ENCODE measurements at regions not wholly inside any gene's neighbourhood (a gene's known extent, or its start where the extent isn't known, plus 50 kb on each side); places are given as distances from the start of the nearest gene placed in this dataset.

GRCh38 chr14:51581017-51581881, 70.5 kb upstream of the FRMD6 start:
- Mint-ChIP-seq H3K27ac (ENCODE audit: unreplicated experiment) (no peak overlapping the region), H3K9me3 (ENCODE audit: unreplicated experiment) (no peaks in the 10 kb centered on the region), H3K27me3 (ENCODE audit: unreplicated experiment) (no peaks in the 10 kb centered on the region), H3K4me3 (ENCODE audit: unreplicated experiment) (no peak overlapping the region), H3K4me1 (ENCODE audit: unreplicated experiment) (peaks cover 14% of the 10 kb centered on the region), H3K36me3 (ENCODE audit: unreplicated experiment) (no peaks in the 10 kb centered on the region)
- no peak for DNase-seq (ENCODE audit: extremely low spot score, unreplicated experiment)
- TF ChIP-seq CTCF (IDR thresholded peaks at IDR 0.05): no peak

DNA sequence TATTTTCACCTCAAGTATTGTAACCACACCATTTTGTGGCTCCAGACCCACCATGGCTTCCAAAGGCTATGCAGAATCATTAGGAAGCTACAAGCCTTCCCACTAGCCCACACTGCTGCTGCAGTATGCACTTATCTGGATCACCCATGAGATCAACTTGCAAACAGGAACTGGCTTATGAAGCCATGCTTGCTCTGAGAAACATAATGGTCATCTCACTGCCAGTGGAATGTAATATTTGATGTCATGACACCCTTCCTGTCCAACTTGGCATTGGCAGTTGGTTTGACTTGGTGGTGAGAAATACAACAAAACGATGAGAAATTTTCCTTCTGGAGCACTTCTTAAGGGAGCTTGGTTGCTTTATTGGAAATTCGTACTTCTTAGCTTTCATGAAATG, 69.3 kb upstream of the FRMD6 start:
- no peak for DNase-seq (ENCODE audit: extremely low spot score, unreplicated experiment)
- H3K27me3 Mint-ChIP-seq (ENCODE audit: unreplicated experiment): no peaks in the 10 kb centered on the region
- no peak overlapping the region for H3K4me3 Mint-ChIP-seq (ENCODE audit: unreplicated experiment)
- no peaks in the 10 kb centered on the region for H3K36me3 Mint-ChIP-seq (ENCODE audit: unreplicated experiment)
- no peak for TF ChIP-seq CTCF (IDR thresholded peaks at IDR 0.05)
- H3K9me3 Mint-ChIP-seq (ENCODE audit: unreplicated experiment): no peaks in the 10 kb centered on the region
- H3K27ac Mint-ChIP-seq (ENCODE audit: unreplicated experiment): no peak overlapping the region
- H3K4me1 Mint-ChIP-seq (ENCODE audit: unreplicated experiment): peaks cover 5% of the 10 kb centered on the region

GRCh38 chr14:51585055-51585454, 66.7 kb upstream of the FRMD6 start:
- Mint-ChIP-seq H3K4me3 (ENCODE audit: unreplicated experiment) (no peak overlapping the region), H3K27ac (ENCODE audit: unreplicated experiment) (no peak overlapping the region), H3K27me3 (ENCODE audit: unreplicated experiment) (no peaks in the 10 kb centered on the region), H3K36me3 (ENCODE audit: unreplicated experiment) (no peaks in the 10 kb centered on the region), H3K9me3 (ENCODE audit: unreplicated experiment) (no peaks in the 10 kb centered on the region), H3K4me1 (ENCODE audit: unreplicated experiment) (peaks cover 5% of the 10 kb centered on the region)
- no peak for TF ChIP-seq CTCF (IDR thresholded peaks at IDR 0.05)
- no peak for DNase-seq (ENCODE audit: extremely low spot score, unreplicated experiment)

- Mint-ChIP-seq H3K4me3 (ENCODE audit: unreplicated experiment) (no peak overlapping the region), H3K27ac (ENCODE audit: unreplicated experiment) (no peak overlapping the region)
- TF ChIP-seq CTCF (IDR thresholded peaks at IDR 0.05): no peak
These were observed 58.9 kb upstream of the FRMD6 start for GRCh38 chr14:51592836-51593235.

GRCh38 chr14:51593397-51593796, 58.3 kb upstream of the FRMD6 start:
- Mint-ChIP-seq H3K4me3 (ENCODE audit: unreplicated experiment) (no peak overlapping the region), H3K27ac (ENCODE audit: unreplicated experiment) (no peak overlapping the region), H3K27me3 (ENCODE audit: unreplicated experiment) (no peaks in the 10 kb centered on the region), H3K36me3 (ENCODE audit: unreplicated experiment) (no peaks in the 10 kb centered on the region), H3K4me1 (ENCODE audit: unreplicated experiment) (peaks cover 34% of the 10 kb centered on the region), H3K9me3 (ENCODE audit: unreplicated experiment) (no peaks in the 10 kb centered on the region)
- no peak for DNase-seq (ENCODE audit: extremely low spot score, unreplicated experiment)
- no peak for TF ChIP-seq CTCF (IDR thresholded peaks at IDR 0.05)

More at GRCh38 chr14:51592836-51593235, 58.9 kb upstream of the FRMD6 start:
- no peak for DNase-seq (ENCODE audit: extremely low spot score, unreplicated experiment)
- no peaks in the 10 kb centered on the region for H3K9me3 Mint-ChIP-seq (ENCODE audit: unreplicated experiment)
- H3K27me3 Mint-ChIP-seq (ENCODE audit: unreplicated experiment): no peaks in the 10 kb centered on the region
- peaks cover 29% of the 10 kb centered on the region for H3K4me1 Mint-ChIP-seq (ENCODE audit: unreplicated experiment)
- no peaks in the 10 kb centered on the region for H3K36me3 Mint-ChIP-seq (ENCODE audit: unreplicated experiment)

Measured in osteocyte (in vitro differentiated cells).